Motor neuron (in vitro differentiated cells): ENCODE measurements at regions not wholly inside any gene's neighbourhood (a gene's known extent, or its start where the extent isn't known, plus 50 kb on each side); places are given as distances from the start of the nearest gene placed in this dataset.

Experiments used
- ATAC-seq, 8 experiments: fragments of 200-7000 bp; cut with Tn5 transposase; replicated peaks in 6 of 8; 2 replicates each; pipeline ENCODE4 v1.8.0; 2021; ENCODE audit warnings: mild to moderate bottlenecking in 8 of 8, moderate library complexity in 8 of 8
- H3K27ac ChIP-seq, 2 donors: fragments of 250-450 bp; sonication (Bioruptor Pico); 2 replicates each; pipeline ENCODE4 v1.9.0; 2021; ENCODE audit warnings: antibody characterized with exemption in 2 of 2, mild to moderate bottlenecking in 2 of 2, moderate library complexity in 1 of 2
- H3K4me1 ChIP-seq, 2 donors: fragments of 250-450 bp; sonication (Bioruptor Pico); replicated peaks in 1 of 2; 2 replicates each; pipeline ENCODE4 v1.6.1; 2021; ENCODE audit warnings: antibody characterized with exemption in 2 of 2, mild to moderate bottlenecking in 2 of 2, moderate library complexity in 1 of 2
- H3K4me3 ChIP-seq, 5 donors: fragments of 250-450 bp; sonication (Bioruptor Pico); 2 replicates each; pipeline ENCODE4 v1.9.0; 2021; ENCODE audit warnings: antibody characterized with exemption in 5 of 5, mild to moderate bottlenecking in 5 of 5, moderate library complexity in 4 of 5
- WGBS, 10 experiments: fragments of 450-650 bp; shearing (Covaris generic); methylation state at CpG; one replicate each; pipeline ENCODE4 v1.0.0; 2022; 5-methylcytosine and 5-hydroxymethylcytosine counted together
- in situ Hi-C, 9 experiments: fragments of 400-800 bp; cut with MboI; loops; one replicate each; pipeline ENCODE4 v1.15.0; 2021; ENCODE audit warnings: low sequenced_read_pairs in 9 of 9, low pct_unique_long_range_greater_than_20kb in 2 of 9; ENCODE audit not compliant: unreplicated experiment in 9 of 9

GRCh38 chr13:97719736-97720135 lies 233.7 kb upstream of the IPO5 start:
- no peak overlapping the region for H3K4me3 ChIP-seq
- H3K4me1 ChIP-seq: peaks cover 0 to 3% of the 10 kb centered on the region in 2 donors
- 29 to 94% (median 80%) methylated on average over 2 to 3 of the region's 3 CpGs for WGBS, 10 experiments
- peak in 1 of 8 experiments; percentile 20 for ATAC-seq
- H3K27ac ChIP-seq: no peak overlapping the region
- in situ Hi-C loops: no loop called here

GRCh38 chr13:97720896-97721295 lies 232.6 kb upstream of the IPO5 start:
- Histone ChIP-seq H3K4me1 (peaks cover 0 to 3% of the 10 kb centered on the region in 2 donors), H3K4me3 (no peak overlapping the region), H3K27ac (no peak overlapping the region)
- in situ Hi-C loops: no loop called here
- 0 to 95% (median 80%) methylated on average over 1 to 3 of the region's 4 CpGs; no CpG with 5 or more reads in 3 of the 10 experiments for WGBS, 10 experiments
- ATAC-seq: no peak

GRCh38 chr13:97723655-97724054 lies 229.8 kb upstream of the IPO5 start:
- Histone ChIP-seq H3K4me3 (no peak overlapping the region), H3K27ac (no peak overlapping the region), H3K4me1 (peaks cover 0 to 3% of the 10 kb centered on the region in 2 donors)
- ATAC-seq: no peak
- 9 to 100% (median 87%) methylated on average over 1 to 4 of the region's 4 CpGs; no CpG with 5 or more reads in 1 of the 10 experiments for WGBS, 10 experiments
- in situ Hi-C loops: no loop called here

- ATAC-seq: no peak
- Histone ChIP-seq H3K4me3 (no peak overlapping the region), H3K27ac (no peak overlapping the region), H3K4me1 (peaks cover 0 to 3% of the 10 kb centered on the region in 2 donors)
- in situ Hi-C loops: no loop called here
- 50 to 100% (median 85%) methylated on average over 1 to 2 of the region's 2 CpGs; no CpG with 5 or more reads in 2 of the 10 experiments for WGBS, 10 experiments
Measured at GRCh38 chr13:97724450-97724849, 229.0 kb upstream of the IPO5 start.

- Histone ChIP-seq H3K27ac (no peak overlapping the region), H3K4me3 (no peak overlapping the region), H3K4me1 (peaks cover 0 to 3% of the 10 kb centered on the region in 2 donors)
- ATAC-seq: peak in 1 of 8 experiments; percentile 22
- 0 to 89% (median 53%) methylated on average over 1 to 4 of the region's 4 CpGs; no CpG with 5 or more reads in 2 of the 10 experiments for WGBS, 10 experiments
- in situ Hi-C loops: no loop called here
Measured at GRCh38 chr13:97726664-97727280, 226.7 kb upstream of the IPO5 start.

GRCh38 chr13:97727991-97728390 lies 225.5 kb upstream of the IPO5 start:
- 0 to 100% (median 67%) methylated on average over 1 to 3 of the region's 4 CpGs; no CpG with 5 or more reads in 4 of the 10 experiments for WGBS, 10 experiments
- H3K27ac ChIP-seq: no peak overlapping the region
- no peak overlapping the region for H3K4me3 ChIP-seq
- in situ Hi-C loops: no loop called here
- ATAC-seq: no peak
- peaks cover 0 to 3% of the 10 kb centered on the region in 2 donors for H3K4me1 ChIP-seq

GRCh38 chr13:97736436-97736835 lies 217.0 kb upstream of the IPO5 start:
- WGBS, 10 experiments: 44 to 100% (median 58%) methylated on average over 3 to 5 of the region's 5 CpGs; no CpG with 5 or more reads in 5 of the 10 experiments
- H3K4me1 ChIP-seq: no peaks in the 10 kb centered on the region
- no peak overlapping the region for H3K27ac ChIP-seq
- in situ Hi-C loops: no loop called here
- no peak overlapping the region for H3K4me3 ChIP-seq
- no peak for ATAC-seq

GRCh38 chr13:97742084-97742483 lies 211.4 kb upstream of the IPO5 start:
- ATAC-seq: no peak
- in situ Hi-C loops: no loop called here
- Histone ChIP-seq H3K4me1 (peaks cover 4 to 22% of the 10 kb centered on the region in 2 donors), H3K27ac (no peak overlapping the region), H3K4me3 (no peak overlapping the region)
- WGBS, 10 experiments: 20 to 100% (median 95%) methylated on average over 1 to 2 of the region's 2 CpGs; no CpG with 5 or more reads in 4 of the 10 experiments

- WGBS, 10 experiments: 14 to 95% (median 53%) methylated on average over 1 to 3 of the region's 3 CpGs
- Histone ChIP-seq H3K27ac (peak overlapping the region in 1 of 2 donors; percentile 52), H3K4me1 (peaks cover 4 to 22% of the 10 kb centered on the region in 2 donors), H3K4me3 (no peak overlapping the region)
- peak in 6 of 8 experiments; percentile 14 to 97 (median 60) for ATAC-seq
- in situ Hi-C loops: no loop called here
Measured at GRCh38 chr13:97743938-97744337, 209.5 kb upstream of the IPO5 start.

GRCh38 chr13:97746649-97747048 lies 206.8 kb upstream of the IPO5 start:
- Histone ChIP-seq H3K4me1 (peaks cover 4 to 22% of the 10 kb centered on the region in 2 donors), H3K27ac (no peak overlapping the region), H3K4me3 (no peak overlapping the region)
- peak in 3 of 8 experiments; percentile 42 to 67 (median 67) for ATAC-seq
- in situ Hi-C loops: no loop called here
- 17 to 100% (median 56%) methylated on average over 1 to 5 of the region's 6 CpGs; no CpG with 5 or more reads in 2 of the 10 experiments for WGBS, 10 experiments

GRCh38 chr13:97749174-97749573 lies 204.3 kb upstream of the IPO5 start:
- in situ Hi-C loops: no loop called here
- ATAC-seq: peak in 2 of 8 experiments; percentile 44 to 51
- no peak overlapping the region for H3K27ac ChIP-seq
- peaks cover 7 to 21% of the 10 kb centered on the region in 2 donors for H3K4me1 ChIP-seq
- H3K4me3 ChIP-seq: no peak overlapping the region
- WGBS, 10 experiments: 42 to 100% (median 82%) methylated on average over 1 to 5 of the region's 5 CpGs; no CpG with 5 or more reads in 2 of the 10 experiments

- Histone ChIP-seq H3K4me3 (no peak overlapping the region), H3K4me1 (peaks cover 7 to 12% of the 10 kb centered on the region in 2 donors), H3K27ac (no peak overlapping the region)
- no peak for ATAC-seq
- in situ Hi-C loops: no loop called here
Measured at GRCh38 chr13:97751477-97751876, 202.0 kb upstream of the IPO5 start.

GRCh38 chr13:97752961-97753668 lies 200.4 kb upstream of the IPO5 start:
- 11 to 82% (median 64%) methylated on average over 3 to 7 of the region's 7 CpGs for WGBS, 10 experiments
- ATAC-seq: peak in 5 of 8 experiments; percentile 48 to 87 (median 62)

More at GRCh38 chr13:97752961-97753668, 200.4 kb upstream of the IPO5 start:
- in situ Hi-C loops: no loop called here
- Histone ChIP-seq H3K27ac (peak overlapping the region in 1 of 2 donors; percentile 73), H3K4me1 (peaks cover 7 to 12% of the 10 kb centered on the region in 2 donors), H3K4me3 (no peak overlapping the region)
